Fibroblast of villous mesenchyme (primary cell): ENCODE measurements at regions not wholly inside any gene's neighbourhood (a gene's known extent, or its start where the extent isn't known, plus 50 kb on each side); places are given as distances from the start of the nearest gene placed in this dataset.

ENCODE experiments used
- DNase-seq: peaks from one replicate; pipeline ENCODE4 v3.0.0-alpha.2; 2010; ENCODE audit warnings: low read depth
- H3K4me3 ChIP-seq: 2 replicates; pipeline ENCODE4 v1.5.1; 2011; ENCODE audit warnings: low read depth, mild to moderate bottlenecking, low read length
- CTCF ChIP-seq: IDR thresholded peaks from 2 replicates; pipeline ENCODE4 v1.5.1; 2012; ENCODE audit warnings: low read depth, mild to moderate bottlenecking, low read length; ENCODE audit not compliant: insufficient read depth

- TF ChIP-seq CTCF = no peak
- DNase-seq = no peak
- H3K4me3 ChIP-seq = no peak overlapping the region
Observed at GRCh38 chr18:77935342-77935741, 685.7 kb downstream of the GALR1 start.

- no peak for TF ChIP-seq CTCF
- no peak overlapping the region for H3K4me3 ChIP-seq
- no peak for DNase-seq
Observed at GRCh38 chr18:77940566-77940965, 690.9 kb downstream of the GALR1 start.

GRCh38 chr18:77944533-77944932, 694.9 kb downstream of the GALR1 start:
- H3K4me3 ChIP-seq = no peak overlapping the region
- TF ChIP-seq CTCF = no peak
- DNase-seq = no peak

- no peak for TF ChIP-seq CTCF
- no peak for DNase-seq
Observed at GRCh38 chr18:77948567-77948966, 698.9 kb downstream of the GALR1 start.

GRCh38 chr18:77949355-77949973, 699.8 kb downstream of the GALR1 start:
- no peak overlapping the region for H3K4me3 ChIP-seq
- no peak for DNase-seq
- TF ChIP-seq CTCF = no peak

More at GRCh38 chr18:77948567-77948966, 698.9 kb downstream of the GALR1 start:
- no peak overlapping the region for H3K4me3 ChIP-seq

GRCh38 chr18:77959248-77959647, 709.6 kb downstream of the GALR1 start:
- no peak for TF ChIP-seq CTCF
- DNase-seq = no peak
- H3K4me3 ChIP-seq = no peak overlapping the region
